SW480 (cell line): ENCODE measurements at regions not wholly inside any gene's neighbourhood (a gene's known extent, or its start where the extent isn't known, plus 50 kb on each side); places are given as distances from the start of the nearest gene placed in this dataset.
A peak's percentile ranks its signal among the peaks of the same experiment; 100 is the strongest.

Experiments used
- DNase-seq: peaks from one replicate; pipeline ENCODE4 v3.0.0-alpha.2; 2016; ENCODE audit warnings: low spot score

- no peak for DNase-seq
Measured at GRCh38 chr13:111038887-111039286, 76.2 kb upstream of the ARHGEF7 start.

GRCh38 chr13:111037927-111038326, 77.2 kb upstream of the ARHGEF7 start:
- no peak for DNase-seq

- no peak for DNase-seq
Measured at GRCh38 chr13:111036665-111037064, 78.4 kb upstream of the ARHGEF7 start.

- DNase-seq: no peak
Measured at GRCh38 chr13:111035861-111036260, 79.2 kb upstream of the ARHGEF7 start.

- no peak for DNase-seq
Measured at GRCh38 chr13:111034811-111035210, 80.3 kb upstream of the ARHGEF7 start.

- no peak for DNase-seq
Measured at GRCh38 chr13:111033172-111034130, 81.7 kb upstream of the ARHGEF7 start.

GRCh38 chr13:111031531-111031961, 83.6 kb upstream of the ARHGEF7 start:
- DNase-seq: peak; percentile 90

GRCh38 chr13:111029957-111030609, 85.0 kb upstream of the ARHGEF7 start:
- no peak for DNase-seq

GRCh38 chr13:111027458-111028439, 87.4 kb upstream of the ARHGEF7 start:
- DNase-seq: no peak

GRCh38 chr13:111025310-111025709, 89.8 kb upstream of the ARHGEF7 start:
- DNase-seq: no peak

GRCh38 chr13:111022886-111023285, 92.2 kb upstream of the ARHGEF7 start:
- DNase-seq: no peak

GRCh38 chr13:111022241-111022640, 92.9 kb upstream of the ARHGEF7 start:
- no peak for DNase-seq

- no peak for DNase-seq
Measured at GRCh38 chr13:111021270-111021669, 93.8 kb upstream of the ARHGEF7 start.

GRCh38 chr13:111020546-111020945, 94.6 kb upstream of the ARHGEF7 start:
- peak; percentile 33 for DNase-seq

GRCh38 chr13:111020021-111020420, 95.1 kb upstream of the ARHGEF7 start:
- DNase-seq: no peak

- DNase-seq: no peak
Measured at GRCh38 chr13:111017755-111018459, 97.2 kb upstream of the ARHGEF7 start.

- no peak for DNase-seq
Measured at GRCh38 chr13:111013196-111013595, 98.3 kb upstream of the ANKRD10 start.

GRCh38 chr13:111011899-111012298, 97.0 kb upstream of the ANKRD10 start:
- DNase-seq: no peak

GRCh38 chr13:111008351-111008750, 93.5 kb upstream of the ANKRD10 start:
- DNase-seq: no peak

GRCh38 chr13:111007209-111007608, 92.3 kb upstream of the ANKRD10 start:
- DNase-seq: no peak

GRCh38 chr13:111006506-111007031, 91.7 kb upstream of the ANKRD10 start:
- no peak for DNase-seq
